Panc1 (cell line): ENCODE measurements at regions not wholly inside any gene's neighbourhood (a gene's known extent, or its start where the extent isn't known, plus 50 kb on each side); places are given as distances from the start of the nearest gene placed in this dataset.

Experiments
- CTCF ChIP-seq: fragments of 450-650 bp; IDR thresholded peaks from 2 replicates; pipeline ENCODE4 v1.5.1; 2017; ENCODE audit warnings: mild to moderate bottlenecking
- POLR2AphosphoS5 ChIP-seq: IDR thresholded peaks from 2 replicates; pipeline ENCODE4 v1.6.1; 2012; ENCODE audit warnings: mild to moderate bottlenecking, low read depth, low read length, moderate library complexity
- REST ChIP-seq, 2 experiments: IDR thresholded peaks; 2 replicates each; pipeline ENCODE4 v1.6.1; 2011 to 2012; ENCODE audit warnings: low read depth in 2 of 2, control low read depth in 1 of 2, low read length in 1 of 2, mild to moderate bottlenecking in 1 of 2, moderate library complexity in 1 of 2; ENCODE audit not compliant: insufficient read depth in 1 of 2
- SIN3A ChIP-seq: IDR thresholded peaks from 2 replicates; pipeline ENCODE4 v1.6.1; 2012; ENCODE audit warnings: low read depth, mild to moderate bottlenecking, low read length, moderate library complexity, borderline replicate concordance; ENCODE audit not compliant: insufficient read depth
- TCF7L2 ChIP-seq: IDR thresholded peaks from 2 replicates; pipeline ENCODE4 v1.6.1; 2011; ENCODE audit warnings: mild to moderate bottlenecking, low read depth, low read length, inconsistent platforms

GRCh38 chr1:5611431-5611830 lies 380.8 kb downstream of the NPHP4 start:
- TF ChIP-seq CTCF (no peak), SIN3A (no peak), REST (IDR thresholded peaks at IDR 0.05; ENCODE audit: insufficient read depth in 1 of 2, low read depth in 2 of 2, low read length in 1 of 2) (no peak), POLR2AphosphoS5 (no peak), TCF7L2 (no peak)
